ENCODE measurements at regions not wholly inside any gene's neighbourhood (a gene's known extent, or its start where the extent isn't known, plus 50 kb on each side); places are given as distances from the start of the nearest gene placed in this dataset.
"Not testable (repeated sequence)": the region's sequence is repeated elsewhere in the genome, so short reads cannot be mapped to it uniquely, and the experiment has no call there.

GRCh38 chr22:35484651-35485556 lies 55.7 kb upstream of the RASD2 start:
- Histone ChIP-seq H3K79me2 (ENCODE audit: low read depth) (no peaks in the 10 kb centered on the region), H3K4me3 (no peak overlapping the region), H3K4me2 (no peak overlapping the region), H3K9me3 (ENCODE audit: low read depth) (no peaks in the 10 kb centered on the region), H3K9ac (no peak overlapping the region), H3K4me1 (peaks cover 11% of the 10 kb centered on the region), H3K27me3 (no peaks in the 10 kb centered on the region), H3K27ac (no peak overlapping the region), H2AFZ (replicated peaks) (no peak overlapping the region), H4K20me1 (ENCODE audit: low read depth) (no peaks in the 10 kb centered on the region), H3F3A (ENCODE audit: low read depth) (peaks cover 10% of the 10 kb centered on the region), H3K36me3 (no peaks in the 10 kb centered on the region)
- TF ChIP-seq EZH2 (IDR thresholded peaks at IDR 0.05) (no peak), EZH2phosphoT487 (IDR thresholded peaks at IDR 0.05) (no peak), CTCF (IDR thresholded peaks at IDR 0.05) (no peak)
- peaks cover 9% of the 10 kb centered on the region for H3K27me3 Mint-ChIP-seq (ENCODE audit: insufficient read depth, low read depth)
- H3K27ac Mint-ChIP-seq, result no peak overlapping the region
- no peak for DNase-seq (ENCODE audit: low spot score)
- H3K4me1 Mint-ChIP-seq, result peaks cover 19% of the 10 kb centered on the region
- no peaks in the 10 kb centered on the region for H3K36me3 Mint-ChIP-seq
- H3K4me3 Mint-ChIP-seq, result no peak overlapping the region
- no peaks in the 10 kb centered on the region for H3K9me3 Mint-ChIP-seq

- Histone ChIP-seq H3K79me2 (ENCODE audit: low read depth) (no peaks in the 10 kb centered on the region), H3K4me1 (peaks cover 11% of the 10 kb centered on the region), H3K27me3 (no peaks in the 10 kb centered on the region), H3K4me2 (no peak overlapping the region), H4K20me1 (ENCODE audit: low read depth) (no peaks in the 10 kb centered on the region), H2AFZ (replicated peaks) (no peak overlapping the region), H3K9ac (no peak overlapping the region), H3K9me3 (ENCODE audit: low read depth) (no peaks in the 10 kb centered on the region), H3K27ac (no peak overlapping the region), H3K36me3 (no peaks in the 10 kb centered on the region), H3K4me3 (no peak overlapping the region), H3F3A (ENCODE audit: low read depth) (peaks cover 10% of the 10 kb centered on the region)
- H3K27me3 Mint-ChIP-seq (ENCODE audit: insufficient read depth, low read depth), result peaks cover 13% of the 10 kb centered on the region
- H3K27ac Mint-ChIP-seq, result peak overlapping the region; percentile 17
- no peaks in the 10 kb centered on the region for H3K9me3 Mint-ChIP-seq
- TF ChIP-seq EZH2phosphoT487 (IDR thresholded peaks at IDR 0.05) (no peak), EZH2 (IDR thresholded peaks at IDR 0.05) (no peak), CTCF (IDR thresholded peaks at IDR 0.05) (no peak)
- H3K4me1 Mint-ChIP-seq, result peaks cover 12% of the 10 kb centered on the region
- H3K36me3 Mint-ChIP-seq, result no peaks in the 10 kb centered on the region
- DNase-seq (ENCODE audit: low spot score), result no peak
- no peak overlapping the region for H3K4me3 Mint-ChIP-seq
Observed at GRCh38 chr22:35486116-35486631, 54.5 kb upstream of the RASD2 start.

GRCh38 chr22:35487623-35488022 lies 53.0 kb upstream of the RASD2 start:
- Mint-ChIP-seq H3K27ac (peak overlapping the region; percentile 26), H3K27me3 (ENCODE audit: insufficient read depth, low read depth) (peaks cover 13% of the 10 kb centered on the region)
- H3K4me1 ChIP-seq, result peaks cover 11% of the 10 kb centered on the region
- H3K27ac ChIP-seq; H3K9me3 Mint-ChIP-seq; H3K9me3 ChIP-seq (ENCODE audit: low read depth); H2AFZ ChIP-seq (replicated peaks); H3K4me1 Mint-ChIP-seq; H3K9ac ChIP-seq; H4K20me1 ChIP-seq (ENCODE audit: low read depth); H3K4me2 ChIP-seq; DNase-seq (ENCODE audit: low spot score); H3K79me2 ChIP-seq (ENCODE audit: low read depth); H3K36me3 ChIP-seq; H3K36me3 Mint-ChIP-seq; H3K4me3 ChIP-seq; H3F3A ChIP-seq (ENCODE audit: low read depth); H3K27me3 ChIP-seq; H3K4me3 Mint-ChIP-seq: not testable (repeated sequence)

- Histone ChIP-seq H3K9me3 (ENCODE audit: low read depth) (no peaks in the 10 kb centered on the region), H2AFZ (replicated peaks) (no peak overlapping the region), H3F3A (ENCODE audit: low read depth) (no peaks in the 10 kb centered on the region), H3K4me3 (no peak overlapping the region), H3K27me3 (no peaks in the 10 kb centered on the region), H3K9ac (no peak overlapping the region), H3K4me1 (peaks cover 5% of the 10 kb centered on the region), H4K20me1 (ENCODE audit: low read depth) (no peaks in the 10 kb centered on the region), H3K4me2 (no peak overlapping the region), H3K27ac (no peak overlapping the region), H3K79me2 (ENCODE audit: low read depth) (no peaks in the 10 kb centered on the region), H3K36me3 (no peaks in the 10 kb centered on the region)
- no peaks in the 10 kb centered on the region for H3K4me1 Mint-ChIP-seq
- no peaks in the 10 kb centered on the region for H3K9me3 Mint-ChIP-seq
- H3K27ac Mint-ChIP-seq, result no peak overlapping the region
- DNase-seq (ENCODE audit: low spot score), result no peak
- H3K36me3 Mint-ChIP-seq, result no peaks in the 10 kb centered on the region
- no peak for TF ChIP-seq EZH2phosphoT487 (IDR thresholded peaks at IDR 0.05)
- H3K27me3 Mint-ChIP-seq (ENCODE audit: insufficient read depth, low read depth), result peaks cover 20% of the 10 kb centered on the region
- no peak overlapping the region for H3K4me3 Mint-ChIP-seq
Observed at GRCh38 chr22:35488513-35488912, 52.1 kb upstream of the RASD2 start.
